ENCODE measurements at regions not wholly inside any gene's neighbourhood (a gene's known extent, or its start where the extent isn't known, plus 50 kb on each side); places are given as distances from the start of the nearest gene placed in this dataset.

GRCh38 chr17:70484050-70484449 lies 314.7 kb downstream of the KCNJ2 start:
- H3K4me3 ChIP-seq = no peak overlapping the region
- H3K9me3 ChIP-seq = no peaks in the 10 kb centered on the region
- DNase-seq (ENCODE audit: low spot score in 2 of 2) = no peak
- no peaks in the 10 kb centered on the region for H3K27me3 ChIP-seq
- intact Hi-C loops (cut with DNase I) = no loop called here
- no peaks in the 10 kb centered on the region for H3K4me1 ChIP-seq
- no peak for TF ChIP-seq CTCF (IDR thresholded peaks at IDR 0.05)
- no peak overlapping the region for H3K27ac ChIP-seq
- H3K36me3 ChIP-seq = no peaks in the 10 kb centered on the region

GRCh38 chr17:70484496-70484895 lies 315.2 kb downstream of the KCNJ2 start:
- no peaks in the 10 kb centered on the region for H3K9me3 ChIP-seq
- TF ChIP-seq CTCF (IDR thresholded peaks at IDR 0.05) = no peak
- no peaks in the 10 kb centered on the region for H3K4me1 ChIP-seq
- no peak overlapping the region for H3K4me3 ChIP-seq
- intact Hi-C loops (cut with DNase I) = no loop called here
- no peak overlapping the region for H3K27ac ChIP-seq
- no peaks in the 10 kb centered on the region for H3K36me3 ChIP-seq
- DNase-seq (ENCODE audit: low spot score in 2 of 2) = no peak
- H3K27me3 ChIP-seq = no peaks in the 10 kb centered on the region

GRCh38 chr17:70492368-70492767 lies 323.0 kb downstream of the KCNJ2 start:
- Histone ChIP-seq H3K27me3 (no peaks in the 10 kb centered on the region), H3K36me3 (no peaks in the 10 kb centered on the region), H3K4me1 (no peaks in the 10 kb centered on the region), H3K4me3 (no peak overlapping the region), H3K27ac (no peak overlapping the region), H3K9me3 (no peaks in the 10 kb centered on the region)
- intact Hi-C loops (cut with DNase I) = no loop called here
- DNase-seq (ENCODE audit: low spot score in 2 of 2) = no peak
- no peak for TF ChIP-seq CTCF (IDR thresholded peaks at IDR 0.05)

GRCh38 chr17:70493277-70493874 lies 324.0 kb downstream of the KCNJ2 start:
- no peak for TF ChIP-seq CTCF (IDR thresholded peaks at IDR 0.05)
- H3K27me3 ChIP-seq = no peaks in the 10 kb centered on the region

GRCh38 chr17:70498631-70499030 lies 329.3 kb downstream of the KCNJ2 start:
- H3K9me3 ChIP-seq = no peaks in the 10 kb centered on the region

More at GRCh38 chr17:70493277-70493874, 324.0 kb downstream of the KCNJ2 start:
- Histone ChIP-seq H3K9me3 (no peaks in the 10 kb centered on the region), H3K4me3 (no peak overlapping the region), H3K36me3 (no peaks in the 10 kb centered on the region), H3K4me1 (no peaks in the 10 kb centered on the region), H3K27ac (no peak overlapping the region)
- intact Hi-C loops (cut with DNase I) = no loop called here
- no peak for DNase-seq (ENCODE audit: low spot score in 2 of 2)

More at GRCh38 chr17:70498631-70499030, 329.3 kb downstream of the KCNJ2 start:
- H3K27me3 ChIP-seq = no peaks in the 10 kb centered on the region
- intact Hi-C loops (cut with DNase I) = no loop called here
- H3K27ac ChIP-seq = no peak overlapping the region
- DNase-seq (ENCODE audit: low spot score in 2 of 2) = no peak
- no peaks in the 10 kb centered on the region for H3K36me3 ChIP-seq
- H3K4me1 ChIP-seq = no peaks in the 10 kb centered on the region
- H3K4me3 ChIP-seq = no peak overlapping the region
- TF ChIP-seq CTCF (IDR thresholded peaks at IDR 0.05) = no peak
